GM12878 (cell line): ENCODE measurements at regions not wholly inside any gene's neighbourhood (a gene's known extent, or its start where the extent isn't known, plus 50 kb on each side); places are given as distances from the start of the nearest gene placed in this dataset.

ENCODE experiments used
- ATAC-seq: fragments of 200-7000 bp; cut with Tn5 transposase; 3 replicates; pipeline ENCODE4 v1.9.1; 2020; ENCODE audit warnings: mild to moderate bottlenecking, moderate library complexity
- BruUV-seq: library from RNA; stranded (reverse); fragments of 400-500 nt; replicated peaks from 2 replicates; lab custom pipeline; 2021; lab: Mats Ljungman, UMichigan
- CTCF ChIA-PET: fragments of 300-600 bp; sonication (Branson Sonifier 250); formaldehyde crosslinking; extraction: SDS; loops from one replicate; lab custom pipeline; 2021; ENCODE audit warnings: inconsistent platforms; lab: Yijun Ruan, JAX
- POLR2A ChIA-PET: fragments of 350-600 bp; formaldehyde crosslinking; extraction: SDS; loops from one replicate; lab custom pipeline; 2021; ENCODE audit warnings: inconsistent platforms; lab: Charles Lee
- RAD21 ChIA-PET: fragments of 300-600 bp; sonication (Branson Sonifier 250); formaldehyde crosslinking; loops from one replicate; lab custom pipeline; 2023; ENCODE audit warnings: antibody characterized with exemption; ENCODE audit not compliant: unreplicated experiment; lab: Charles Lee
- SMC1A ChIA-PET: fragments of 300-600 bp; sonication (Branson Sonifier 250); formaldehyde crosslinking; loops from one replicate; lab custom pipeline; 2023; ENCODE audit not compliant: unreplicated experiment, uncharacterized antibody; lab: Charles Lee
- DNase-seq: peaks from one replicate; pipeline ENCODE4 v3.0.0-alpha.2; 2011; ENCODE audit warnings: low read depth, low spot score
- FAIRE-seq: peaks from 3 replicates; lab custom pipeline; 2011; peaks lifted over from hg19 to GRCh38; lab: Jason Lieb, UNC
- H2AFZ ChIP-seq: 2 replicates; pipeline ENCODE4 v1.6.0; 2011; ENCODE audit warnings: low read depth, low read length, control low read depth; ENCODE audit not compliant: control insufficient read depth
- H3K27ac ChIP-seq: 2 replicates; pipeline ENCODE4 v1.5.1; 2011; ENCODE audit warnings: control low read depth; ENCODE audit not compliant: control insufficient read depth, insufficient read depth
- H3K27me3 ChIP-seq, 2 experiments: replicated peaks in 1 of 2; 2 replicates each; pipeline versions ENCODE4 v1.6.0 to v1.6.1; 2011; ENCODE audit warnings: low read length in 1 of 2; ENCODE audit not compliant: control insufficient read depth in 2 of 2, insufficient read depth in 2 of 2
- H3K36me3 ChIP-seq, 2 experiments: 2 replicates each; pipeline ENCODE4 v1.5.1; 2011; ENCODE audit warnings: low read length in 1 of 2; ENCODE audit not compliant: control insufficient read depth in 2 of 2, insufficient read depth in 2 of 2
- H3K4me1 ChIP-seq: 2 replicates; pipeline ENCODE4 v1.6.1; 2011; ENCODE audit warnings: mild to moderate bottlenecking, low read length, moderate library complexity, mixed read lengths; ENCODE audit not compliant: control insufficient read depth, insufficient read depth
- H3K4me2 ChIP-seq: 2 replicates; pipeline ENCODE4 v1.6.0; 2011; ENCODE audit warnings: control low read depth; ENCODE audit not compliant: control insufficient read depth, insufficient read depth
- H3K4me3 ChIP-seq: fragments of 200-600 bp; sonication (generic); 2 replicates; pipeline ENCODE4 v1.5.1; 2016
- H3K79me2 ChIP-seq: 2 replicates; pipeline ENCODE4 v1.6.0; 2011; ENCODE audit warnings: low read length; ENCODE audit not compliant: control insufficient read depth, insufficient read depth
- H3K9ac ChIP-seq: 2 replicates; pipeline ENCODE4 v1.8.0; 2011; ENCODE audit warnings: low read length, control low read depth, mixed read lengths; ENCODE audit not compliant: control insufficient read depth, insufficient read depth
- H3K9me3 ChIP-seq: replicated peaks from 3 replicates; pipeline ENCODE4 v1.5.1; 2011; ENCODE audit warnings: mild to moderate bottlenecking, low read length; ENCODE audit not compliant: control insufficient read depth, insufficient read depth
- H4K20me1 ChIP-seq: 2 replicates; pipeline ENCODE4 v1.6.0; 2011; ENCODE audit not compliant: control insufficient read depth, insufficient read depth
- BHLHE40 ChIP-seq, 2 experiments: fragments of 450-650 bp in 1 of 2; IDR thresholded peaks; 2 replicates each; pipeline ENCODE4 v1.6.1; 2011 to 2017; ENCODE audit warnings: low read depth in 2 of 2, borderline replicate concordance in 1 of 2, improper control_type of control experiment in 1 of 2, low read length in 1 of 2, mild to moderate bottlenecking in 1 of 2
- BMI1 ChIP-seq: fragments of 450-650 bp; IDR thresholded peaks from 2 replicates; pipeline ENCODE4 v1.6.1; 2016; ENCODE audit warnings: mild to moderate bottlenecking, moderate library complexity, borderline replicate concordance
- JUNB ChIP-seq: IDR thresholded peaks from 2 replicates; pipeline ENCODE4 v1.6.1; 2016; ENCODE audit warnings: antibody characterized with exemption, mild to moderate bottlenecking
- MTA3 ChIP-seq: IDR thresholded peaks from 2 replicates; pipeline ENCODE4 v1.6.1; 2012; ENCODE audit warnings: low read length, inconsistent platforms, borderline replicate concordance
- NRF1 ChIP-seq: conservative IDR thresholded peaks from 2 replicates; pipeline ENCODE4 v1.6.1; 2011; ENCODE audit warnings: mild to moderate bottlenecking, low read depth, low read length, improper control_type of control experiment
- POLR2AphosphoS5 ChIP-seq: IDR thresholded peaks from 2 replicates; pipeline ENCODE4 v1.6.1; 2011; ENCODE audit warnings: mild to moderate bottlenecking, low read length, inconsistent platforms
- TAF1 ChIP-seq: IDR thresholded peaks from 2 replicates; pipeline ENCODE4 v1.6.1; 2011; ENCODE audit warnings: mild to moderate bottlenecking, low read depth, low read length, borderline replicate concordance
- TCF12 ChIP-seq: IDR thresholded peaks from 2 replicates; pipeline ENCODE4 v1.6.1; 2011; ENCODE audit warnings: low read depth, mild to moderate bottlenecking, low read length
- YBX1 ChIP-seq: fragments of 450-650 bp; IDR thresholded peaks from 2 replicates; pipeline ENCODE4 v1.6.1; 2016; ENCODE audit warnings: antibody characterized with exemption
- WGBS: methylation state at CpG from one replicate; pipeline ENCODE4 v1.1.6; 2016; ENCODE audit warnings: low lambda C conversion rate; ENCODE audit not compliant: insufficient replicate concordance, insufficient coverage; ENCODE audit errors: missing lambda C conversion rate; 5-methylcytosine and 5-hydroxymethylcytosine counted together
- in situ Hi-C: fragments of 300-500 bp; cut with MboI; formaldehyde crosslinking; loops from 9 replicates; pipeline ENCODE4 v1.14.3; 2018; ENCODE audit warnings: mixed read lengths
- intact Hi-C: fragments of 100-400 bp; cut with micrococcal nuclease; formaldehyde crosslinking; loops from one replicate; pipeline ENCODE4 v1.14.2; 2022; ENCODE audit not compliant: unreplicated experiment
- TF ChIP-seq, protein P1 (sequence below): IDR thresholded peaks from 2 replicates; pipeline ENCODE4 v1.6.1; 2012; ENCODE audit warnings: low read depth, low read length, improper control_type of control experiment
- TF ChIP-seq, protein P2 (sequence below): fragments of 450-650 bp; IDR thresholded peaks from 2 replicates; pipeline ENCODE4 v1.6.1; 2017; ENCODE audit warnings: mild to moderate bottlenecking, moderate library complexity

DNA sequence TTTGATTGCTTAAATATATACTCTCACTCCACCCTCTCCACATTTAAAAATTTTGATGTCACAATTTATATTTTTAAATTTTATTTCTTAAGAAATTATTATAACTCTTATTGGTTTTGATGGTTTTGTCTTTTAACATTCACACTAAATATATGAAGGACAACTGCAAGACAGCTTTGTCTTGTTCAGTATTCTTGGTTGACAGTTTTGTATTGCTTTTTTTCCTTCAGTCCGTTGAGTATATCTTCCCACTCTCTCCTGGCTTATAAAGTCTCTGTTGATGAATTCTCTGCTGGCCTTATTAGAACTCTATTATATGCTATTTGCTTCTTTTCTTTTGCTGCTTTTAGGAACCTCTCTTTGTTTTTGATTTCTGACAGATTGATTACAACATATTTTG is 392.2 kb downstream of the C6orf118 start:
- ATAC-seq (no peak), FAIRE-seq (no peak), DNase-seq (no peak)
- Histone ChIP-seq H2AFZ (no peak overlapping the region), H3K27me3 (no peaks in the 10 kb centered on the region), H3K27ac (no peak overlapping the region), H4K20me1 (no peaks in the 10 kb centered on the region), H3K36me3 (no peaks in the 10 kb centered on the region), H3K4me1 (no peaks in the 10 kb centered on the region), H3K79me2 (no peaks in the 10 kb centered on the region), H3K4me3 (no peak overlapping the region), H3K9ac (no peak overlapping the region), H3K4me2 (no peak overlapping the region), H3K9me3 (no peaks in the 10 kb centered on the region)
- TF ChIP-seq BMI1, result no peak
- ChIA-PET RAD21 (no interaction called here), SMC1A (no interaction called here), POLR2A (no interaction called here), CTCF (no interaction called here)
- no TSS peak for BruUV-seq
- 8% methylated on average over 1 of the region's 1 CpG for WGBS
- in situ Hi-C loops, result no loop called here
- intact Hi-C loops, result no loop called here

DNA sequence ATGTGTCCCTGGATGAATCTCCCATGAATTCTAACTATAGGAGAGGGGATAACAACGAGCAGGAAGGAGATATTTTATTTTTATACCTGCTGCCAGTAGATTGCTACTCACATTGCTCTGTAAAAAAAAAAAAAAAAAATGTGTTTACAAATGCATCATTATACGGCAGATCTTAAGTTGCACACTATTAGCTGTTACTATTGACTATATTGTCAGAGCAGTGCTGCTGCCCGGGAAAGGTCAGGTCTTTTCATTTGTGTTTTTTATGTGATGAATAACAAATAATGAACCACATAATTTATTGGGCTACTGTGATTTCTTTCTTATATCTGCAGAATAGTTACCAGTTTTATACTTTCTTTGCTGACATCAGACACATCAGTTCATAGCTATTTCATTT is 393.3 kb downstream of the C6orf118 start:
- no peak overlapping the region for H2AFZ ChIP-seq
- H3K27me3 ChIP-seq, result no peaks in the 10 kb centered on the region
- DNase-seq (no peak), ATAC-seq (no peak), FAIRE-seq (no peak)
- in situ Hi-C loops, result no loop called here
- H3K9me3 ChIP-seq, result no peaks in the 10 kb centered on the region
- H3K4me3 ChIP-seq, result no peak overlapping the region
- no peaks in the 10 kb centered on the region for H3K36me3 ChIP-seq
- no peak overlapping the region for H3K4me2 ChIP-seq
- intact Hi-C loops, result no loop called here
- ChIA-PET CTCF (interaction anchor here (0.8 kb wide), 1 partner anchor 12 kb away, joined by 3 read pairs; no protein-coding TSS in a partner anchor), SMC1A (no interaction called here), RAD21 (no interaction called here), POLR2A (no interaction called here)
- H3K9ac ChIP-seq, result no peak overlapping the region
- H3K4me1 ChIP-seq, result no peaks in the 10 kb centered on the region
- H4K20me1 ChIP-seq, result no peaks in the 10 kb centered on the region
- no TSS peak for BruUV-seq
- 29% methylated on average over 3 of the region's 3 CpGs for whole genome bisulfite sequencing
- H3K79me2 ChIP-seq, result no peaks in the 10 kb centered on the region
- H3K27ac ChIP-seq, result no peak overlapping the region
- TF ChIP-seq YBX1 (no peak), BHLHE40 (IDR thresholded peaks at IDR 0.05; ENCODE audit: borderline replicate concordance in 1 of 2, low read depth in 2 of 2, low read length in 1 of 2) (no peak), NRF1 (no peak), TCF12 (no peak), POLR2AphosphoS5 (no peak), TAF1 (no peak), JUNB (no peak), MTA3 (no peak)
- TF ChIP-seq, protein P1, sequence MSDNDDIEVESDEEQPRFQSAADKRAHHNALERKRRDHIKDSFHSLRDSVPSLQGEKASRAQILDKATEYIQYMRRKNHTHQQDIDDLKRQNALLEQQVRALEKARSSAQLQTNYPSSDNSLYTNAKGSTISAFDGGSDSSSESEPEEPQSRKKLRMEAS, result no peak
- TF ChIP-seq, protein P2, sequence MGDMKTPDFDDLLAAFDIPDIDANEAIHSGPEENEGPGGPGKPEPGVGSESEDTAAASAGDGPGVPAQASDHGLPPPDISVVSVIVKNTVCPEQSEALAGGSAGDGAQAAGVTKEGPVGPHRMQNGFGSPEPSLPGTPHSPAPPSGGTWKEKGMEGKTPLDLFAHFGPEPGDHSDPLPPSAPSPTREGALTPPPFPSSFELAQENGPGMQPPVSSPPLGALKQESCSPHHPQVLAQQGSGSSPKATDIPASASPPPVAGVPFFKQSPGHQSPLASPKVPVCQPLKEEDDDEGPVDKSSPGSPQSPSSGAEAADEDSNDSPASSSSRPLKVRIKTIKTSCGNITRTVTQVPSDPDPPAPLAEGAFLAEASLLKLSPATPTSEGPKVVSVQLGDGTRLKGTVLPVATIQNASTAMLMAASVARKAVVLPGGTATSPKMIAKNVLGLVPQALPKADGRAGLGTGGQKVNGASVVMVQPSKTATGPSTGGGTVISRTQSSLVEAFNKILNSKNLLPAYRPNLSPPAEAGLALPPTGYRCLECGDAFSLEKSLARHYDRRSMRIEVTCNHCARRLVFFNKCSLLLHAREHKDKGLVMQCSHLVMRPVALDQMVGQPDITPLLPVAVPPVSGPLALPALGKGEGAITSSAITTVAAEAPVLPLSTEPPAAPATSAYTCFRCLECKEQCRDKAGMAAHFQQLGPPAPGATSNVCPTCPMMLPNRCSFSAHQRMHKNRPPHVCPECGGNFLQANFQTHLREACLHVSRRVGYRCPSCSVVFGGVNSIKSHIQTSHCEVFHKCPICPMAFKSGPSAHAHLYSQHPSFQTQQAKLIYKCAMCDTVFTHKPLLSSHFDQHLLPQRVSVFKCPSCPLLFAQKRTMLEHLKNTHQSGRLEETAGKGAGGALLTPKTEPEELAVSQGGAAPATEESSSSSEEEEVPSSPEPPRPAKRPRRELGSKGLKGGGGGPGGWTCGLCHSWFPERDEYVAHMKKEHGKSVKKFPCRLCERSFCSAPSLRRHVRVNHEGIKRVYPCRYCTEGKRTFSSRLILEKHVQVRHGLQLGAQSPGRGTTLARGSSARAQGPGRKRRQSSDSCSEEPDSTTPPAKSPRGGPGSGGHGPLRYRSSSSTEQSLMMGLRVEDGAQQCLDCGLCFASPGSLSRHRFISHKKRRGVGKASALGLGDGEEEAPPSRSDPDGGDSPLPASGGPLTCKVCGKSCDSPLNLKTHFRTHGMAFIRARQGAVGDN, result no peak
